GM23338 (cell line): ENCODE measurements at regions not wholly inside any gene's neighbourhood (a gene's known extent, or its start where the extent isn't known, plus 50 kb on each side); places are given as distances from the start of the nearest gene placed in this dataset.
A peak's percentile ranks its signal among the peaks of the same experiment; 100 is the strongest.

Experiments
- ATAC-seq: fragments of 200-7000 bp; cut with Tn5 transposase; 3 replicates; pipeline ENCODE4 v1.9.1; 2020
- DNase-seq: peaks from one replicate; pipeline ENCODE4 v3.0.0-alpha.2; 2015; ENCODE audit warnings: low spot score
- H2AFZ ChIP-seq: fragments of 200-600 bp; sonication (generic); 2 replicates; pipeline ENCODE4 v1.8.0; 2016; ENCODE audit warnings: antibody characterized with exemption, mild to moderate bottlenecking, moderate library complexity
- H3F3A ChIP-seq: fragments of 200-600 bp; sonication (generic); replicated peaks from 2 replicates; pipeline ENCODE4 v1.8.0; 2017; ENCODE audit warnings: antibody characterized with exemption, mixed run types, low read depth
- H3K27ac ChIP-seq: fragments of 200-600 bp; sonication (generic); 2 replicates; pipeline ENCODE4 v1.6.1; 2016; ENCODE audit warnings: low read depth
- H3K27me3 ChIP-seq: fragments of 200-600 bp; sonication (generic); 2 replicates; pipeline ENCODE4 v1.8.0; 2016; ENCODE audit warnings: mild to moderate bottlenecking, mixed run types, moderate library complexity; ENCODE audit not compliant: insufficient read depth
- H3K36me3 ChIP-seq: fragments of 200-600 bp; sonication (generic); 2 replicates; pipeline ENCODE4 v1.8.0; 2016; ENCODE audit warnings: mild to moderate bottlenecking; ENCODE audit not compliant: insufficient read depth
- H3K4me1 ChIP-seq: fragments of 200-600 bp; sonication (generic); 2 replicates; pipeline ENCODE4 v1.8.0; 2016; ENCODE audit warnings: mild to moderate bottlenecking, moderate library complexity; ENCODE audit not compliant: insufficient read depth
- H3K4me2 ChIP-seq: fragments of 200-600 bp; sonication (generic); 2 replicates; pipeline ENCODE4 v1.7.1; 2017; ENCODE audit warnings: mixed run types
- H3K4me3 ChIP-seq: fragments of 200-600 bp; sonication (generic); 2 replicates; pipeline ENCODE4 v1.6.1; 2016; ENCODE audit warnings: mixed run types
- H3K79me2 ChIP-seq: fragments of 200-600 bp; sonication (generic); replicated peaks from 2 replicates; pipeline ENCODE4 v1.8.0; 2017; ENCODE audit warnings: mild to moderate bottlenecking; ENCODE audit not compliant: insufficient read depth
- H3K9me2 ChIP-seq: fragments of 200-600 bp; sonication (generic); 2 replicates; pipeline ENCODE4 v1.8.0; 2017; ENCODE audit not compliant: insufficient read depth
- H4K20me1 ChIP-seq: fragments of 200-600 bp; sonication (generic); replicated peaks from 2 replicates; pipeline ENCODE4 v1.8.0; 2017; ENCODE audit warnings: mild to moderate bottlenecking; ENCODE audit not compliant: insufficient read depth
- H3K27ac Mint-ChIP-seq: 2 replicates; pipeline ENCODE4 v1.8.0; 2020; ENCODE audit warnings: inconsistent platforms, mild to moderate bottlenecking, moderate library complexity, mixed read lengths
- H3K27me3 Mint-ChIP-seq: 3 replicates; pipeline ENCODE4 v1.8.0; 2022; ENCODE audit warnings: low read depth, mild to moderate bottlenecking, moderate library complexity, mixed read lengths, inconsistent platforms; ENCODE audit not compliant: insufficient read depth, poor library complexity
- H3K36me3 Mint-ChIP-seq: 3 replicates; pipeline ENCODE4 v1.8.0; 2021; ENCODE audit warnings: low read depth, mild to moderate bottlenecking, inconsistent platforms, moderate library complexity, mixed read lengths
- H3K4me1 Mint-ChIP-seq: 3 replicates; pipeline ENCODE4 v1.8.0; 2020; ENCODE audit warnings: mild to moderate bottlenecking, inconsistent platforms, mixed read lengths
- H3K4me3 Mint-ChIP-seq: 3 replicates; pipeline ENCODE4 v1.8.0; 2021; ENCODE audit warnings: moderate library complexity, mild to moderate bottlenecking, inconsistent platforms, mixed read lengths
- H3K9me3 Mint-ChIP-seq: 3 replicates; pipeline ENCODE4 v1.8.0; 2020; ENCODE audit warnings: moderate library complexity, mild to moderate bottlenecking, inconsistent platforms, mixed read lengths
- JUNB ChIP-seq: IDR thresholded peaks from one replicate; pipeline ENCODE4 v1.6.1; 2016; ENCODE audit warnings: antibody characterized with exemption; ENCODE audit not compliant: unreplicated experiment
- TF ChIP-seq, protein P1 (sequence below): IDR thresholded peaks from one replicate; pipeline ENCODE4 v1.6.1; 2018; ENCODE audit warnings: antibody characterized with exemption; ENCODE audit not compliant: unreplicated experiment
- TF ChIP-seq, protein P2 (sequence below), 2 experiments: fragments of 200-600 bp in 1 of 2; sonication (generic) in 1 of 2; conservative IDR thresholded peaks; 2 replicates each; pipeline versions ENCODE4 v1.5.1 to v1.6.1; 2016 to 2017; ENCODE audit warnings: antibody characterized with exemption in 2 of 2, low read depth in 2 of 2, mild to moderate bottlenecking in 2 of 2, moderate library complexity in 1 of 2

DNA sequence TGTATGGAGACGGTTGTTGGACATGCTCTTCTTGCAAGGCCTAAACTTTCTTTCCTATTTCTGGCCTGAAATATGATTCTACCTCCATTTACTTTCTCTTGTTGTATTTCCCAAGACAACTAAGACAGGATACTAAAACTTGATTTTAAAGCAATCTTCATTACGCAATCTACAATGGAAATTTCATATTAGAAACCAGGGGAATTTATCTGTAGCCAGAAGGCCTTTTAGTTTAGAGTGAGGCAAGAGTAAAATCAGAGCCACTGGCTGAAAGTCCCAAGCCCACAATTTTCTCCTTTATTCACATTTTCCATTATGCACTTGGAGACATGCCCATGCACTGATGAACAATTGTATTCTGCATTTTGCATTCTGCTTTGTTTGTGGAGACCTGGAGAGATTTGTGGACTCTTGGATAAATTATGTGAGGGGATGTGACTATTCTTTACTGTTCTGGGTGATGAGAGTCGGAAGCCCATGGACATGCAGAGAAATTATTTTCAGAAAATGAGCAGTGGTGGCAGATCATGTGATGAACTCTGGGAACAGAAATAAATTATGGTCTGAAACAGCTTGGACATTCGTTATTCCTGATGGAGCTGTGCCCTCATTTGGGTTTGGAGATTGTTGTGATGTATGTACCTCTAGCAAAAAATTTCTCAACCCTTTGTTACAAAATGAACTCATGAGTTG, 336.8 kb downstream of the SEC16B start:
- Histone ChIP-seq H3K27ac (no peak overlapping the region), H3K4me2 (no peak overlapping the region), H3F3A (no peaks in the 10 kb centered on the region), H3K79me2 (no peaks in the 10 kb centered on the region), H2AFZ (0 out of 2 replicates have a peak overlapping the region, but pooled peaks have one; percentile 6), H3K27me3 (no peaks in the 10 kb centered on the region), H3K4me1 (no peaks in the 10 kb centered on the region), H3K36me3 (no peaks in the 10 kb centered on the region), H3K9me2 (no peaks in the 10 kb centered on the region; the same call in 1 of the 2 replicates), H3K4me3 (no peak overlapping the region), H4K20me1 (no peaks in the 10 kb centered on the region)
- no peak for DNase-seq
- ATAC-seq: no peak
- H3K36me3 Mint-ChIP-seq: 0 out of 3 replicates have a peak, but pooled peaks cover 4% of the 10 kb centered on the region
- H3K9me3 Mint-ChIP-seq: peaks cover 3% of the 10 kb centered on the region; the same call in 1 of the 3 replicates
- no peak overlapping the region for H3K27ac Mint-ChIP-seq
- H3K4me1 Mint-ChIP-seq: no peaks in the 10 kb centered on the region; the same call in 2 of the 3 replicates
- TF ChIP-seq, protein P1, sequence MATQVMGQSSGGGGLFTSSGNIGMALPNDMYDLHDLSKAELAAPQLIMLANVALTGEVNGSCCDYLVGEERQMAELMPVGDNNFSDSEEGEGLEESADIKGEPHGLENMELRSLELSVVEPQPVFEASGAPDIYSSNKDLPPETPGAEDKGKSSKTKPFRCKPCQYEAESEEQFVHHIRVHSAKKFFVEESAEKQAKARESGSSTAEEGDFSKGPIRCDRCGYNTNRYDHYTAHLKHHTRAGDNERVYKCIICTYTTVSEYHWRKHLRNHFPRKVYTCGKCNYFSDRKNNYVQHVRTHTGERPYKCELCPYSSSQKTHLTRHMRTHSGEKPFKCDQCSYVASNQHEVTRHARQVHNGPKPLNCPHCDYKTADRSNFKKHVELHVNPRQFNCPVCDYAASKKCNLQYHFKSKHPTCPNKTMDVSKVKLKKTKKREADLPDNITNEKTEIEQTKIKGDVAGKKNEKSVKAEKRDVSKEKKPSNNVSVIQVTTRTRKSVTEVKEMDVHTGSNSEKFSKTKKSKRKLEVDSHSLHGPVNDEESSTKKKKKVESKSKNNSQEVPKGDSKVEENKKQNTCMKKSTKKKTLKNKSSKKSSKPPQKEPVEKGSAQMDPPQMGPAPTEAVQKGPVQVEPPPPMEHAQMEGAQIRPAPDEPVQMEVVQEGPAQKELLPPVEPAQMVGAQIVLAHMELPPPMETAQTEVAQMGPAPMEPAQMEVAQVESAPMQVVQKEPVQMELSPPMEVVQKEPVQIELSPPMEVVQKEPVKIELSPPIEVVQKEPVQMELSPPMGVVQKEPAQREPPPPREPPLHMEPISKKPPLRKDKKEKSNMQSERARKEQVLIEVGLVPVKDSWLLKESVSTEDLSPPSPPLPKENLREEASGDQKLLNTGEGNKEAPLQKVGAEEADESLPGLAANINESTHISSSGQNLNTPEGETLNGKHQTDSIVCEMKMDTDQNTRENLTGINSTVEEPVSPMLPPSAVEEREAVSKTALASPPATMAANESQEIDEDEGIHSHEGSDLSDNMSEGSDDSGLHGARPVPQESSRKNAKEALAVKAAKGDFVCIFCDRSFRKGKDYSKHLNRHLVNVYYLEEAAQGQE: no peak
- H3K27me3 Mint-ChIP-seq: no peaks in the 10 kb centered on the region
- no peak overlapping the region for H3K4me3 Mint-ChIP-seq

DNA sequence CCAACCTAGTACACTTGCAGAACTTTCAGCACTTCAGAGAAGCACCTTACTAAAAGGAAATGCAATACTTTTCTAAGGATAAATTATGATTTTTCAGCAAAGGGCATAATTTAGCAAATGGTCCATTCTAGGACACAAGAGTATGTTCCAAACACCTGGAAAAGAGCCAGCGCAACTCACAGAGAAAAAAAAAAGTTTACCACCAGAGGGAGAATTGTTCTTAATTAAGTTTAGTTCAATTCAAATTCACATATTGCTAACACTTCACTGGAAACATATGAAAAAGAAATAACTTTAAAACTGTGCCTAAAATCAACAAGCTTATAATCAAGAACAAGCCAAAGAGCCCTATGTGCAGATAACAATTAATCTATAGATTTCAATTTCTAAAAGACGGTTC, 338.1 kb downstream of the SEC16B start:
- Histone ChIP-seq H3K27ac (no peak overlapping the region), H2AFZ (no peak overlapping the region), H3K27me3 (no peaks in the 10 kb centered on the region), H3F3A (no peaks in the 10 kb centered on the region), H3K4me2 (no peak overlapping the region), H3K36me3 (no peaks in the 10 kb centered on the region), H4K20me1 (no peaks in the 10 kb centered on the region), H3K4me3 (no peak overlapping the region), H3K9me2 (no peaks in the 10 kb centered on the region; the same call in 1 of the 2 replicates), H3K79me2 (no peaks in the 10 kb centered on the region), H3K4me1 (no peaks in the 10 kb centered on the region)
- no peak for TF ChIP-seq JUNB
- TF ChIP-seq, protein P2, sequence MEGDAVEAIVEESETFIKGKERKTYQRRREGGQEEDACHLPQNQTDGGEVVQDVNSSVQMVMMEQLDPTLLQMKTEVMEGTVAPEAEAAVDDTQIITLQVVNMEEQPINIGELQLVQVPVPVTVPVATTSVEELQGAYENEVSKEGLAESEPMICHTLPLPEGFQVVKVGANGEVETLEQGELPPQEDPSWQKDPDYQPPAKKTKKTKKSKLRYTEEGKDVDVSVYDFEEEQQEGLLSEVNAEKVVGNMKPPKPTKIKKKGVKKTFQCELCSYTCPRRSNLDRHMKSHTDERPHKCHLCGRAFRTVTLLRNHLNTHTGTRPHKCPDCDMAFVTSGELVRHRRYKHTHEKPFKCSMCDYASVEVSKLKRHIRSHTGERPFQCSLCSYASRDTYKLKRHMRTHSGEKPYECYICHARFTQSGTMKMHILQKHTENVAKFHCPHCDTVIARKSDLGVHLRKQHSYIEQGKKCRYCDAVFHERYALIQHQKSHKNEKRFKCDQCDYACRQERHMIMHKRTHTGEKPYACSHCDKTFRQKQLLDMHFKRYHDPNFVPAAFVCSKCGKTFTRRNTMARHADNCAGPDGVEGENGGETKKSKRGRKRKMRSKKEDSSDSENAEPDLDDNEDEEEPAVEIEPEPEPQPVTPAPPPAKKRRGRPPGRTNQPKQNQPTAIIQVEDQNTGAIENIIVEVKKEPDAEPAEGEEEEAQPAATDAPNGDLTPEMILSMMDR (conservative IDR thresholded peaks at IDR 0.05; ENCODE audit: low read depth in 2 of 2): 0 out of 4 replicates have a peak, but pooled peaks of 1 of the 2 experiments have one; percentile 13
- DNase-seq (no peak), ATAC-seq (no peak)
- Mint-ChIP-seq H3K27me3 (no peaks in the 10 kb centered on the region), H3K27ac (no peak overlapping the region), H3K4me3 (no peak overlapping the region), H3K4me1 (no peaks in the 10 kb centered on the region; the same call in 2 of the 3 replicates), H3K9me3 (peaks cover 3% of the 10 kb centered on the region; the same call in 1 of the 3 replicates), H3K36me3 (0 out of 3 replicates have a peak, but pooled peaks cover 4% of the 10 kb centered on the region)
